ENCODE measurements at regions not wholly inside any gene's neighbourhood (a gene's known extent, or its start where the extent isn't known, plus 50 kb on each side); places are given as distances from the start of the nearest gene placed in this dataset.

GRCh38 chr15:45903283-45903682, 268.5 kb downstream of the SQOR start:
- Histone ChIP-seq H3K27me3 (ENCODE audit: control insufficient read depth, insufficient read depth, low read length) (no peaks in the 10 kb centered on the region), H3K4me1 (ENCODE audit: control insufficient read depth, insufficient read depth, low read length) (no peaks in the 10 kb centered on the region), H3K9ac (ENCODE audit: low read depth, low read length) (no peak overlapping the region), H3K4me3 (ENCODE audit: low read depth, low read length) (no peak overlapping the region), H3K9me3 (ENCODE audit: control insufficient read depth, insufficient read depth, low read length) (peaks cover 2% of the 10 kb centered on the region; the same call in 1 of the 2 replicates), H3K27ac (ENCODE audit: low read depth, low read length) (no peak overlapping the region), H3K36me3 (ENCODE audit: control insufficient read depth, insufficient read depth, low read length) (no peaks in the 10 kb centered on the region)

GRCh38 chr15:45904019-45904418, 269.2 kb downstream of the SQOR start:
- Histone ChIP-seq H3K27me3 (ENCODE audit: control insufficient read depth, insufficient read depth, low read length) (no peaks in the 10 kb centered on the region), H3K4me1 (ENCODE audit: control insufficient read depth, insufficient read depth, low read length) (no peaks in the 10 kb centered on the region), H3K36me3 (ENCODE audit: control insufficient read depth, insufficient read depth, low read length) (no peaks in the 10 kb centered on the region), H3K4me3 (ENCODE audit: low read depth, low read length) (no peak overlapping the region), H3K27ac (ENCODE audit: low read depth, low read length) (no peak overlapping the region), H3K9ac (ENCODE audit: low read depth, low read length) (no peak overlapping the region), H3K9me3 (ENCODE audit: control insufficient read depth, insufficient read depth, low read length) (peaks cover 2% of the 10 kb centered on the region; the same call in 1 of the 2 replicates)

DNA sequence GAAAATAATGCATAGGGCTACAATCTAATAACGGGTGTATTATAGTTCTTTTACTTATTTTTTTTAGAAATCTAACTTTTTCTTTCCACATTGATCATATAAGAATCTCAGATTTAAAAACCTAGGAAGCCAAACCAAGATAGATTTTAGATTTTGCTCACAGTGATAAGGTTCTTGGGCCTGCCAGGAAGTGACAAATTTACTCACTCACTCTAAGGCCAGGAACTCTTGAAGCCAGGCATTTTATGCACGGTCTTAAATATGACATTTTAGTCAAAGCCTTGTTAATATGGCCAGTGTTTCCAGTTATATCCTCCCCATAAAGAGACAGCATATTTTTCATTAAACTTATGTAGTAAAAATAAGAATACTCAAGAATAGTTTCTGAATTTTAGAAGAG, 271.4 kb downstream of the SQOR start:
- Histone ChIP-seq H3K4me3 (ENCODE audit: low read depth, low read length) (no peak overlapping the region), H3K9ac (ENCODE audit: low read depth, low read length) (no peak overlapping the region), H3K27me3 (ENCODE audit: control insufficient read depth, insufficient read depth, low read length) (no peaks in the 10 kb centered on the region), H3K9me3 (ENCODE audit: control insufficient read depth, insufficient read depth, low read length) (peaks cover 2% of the 10 kb centered on the region; the same call in 1 of the 2 replicates), H3K4me1 (ENCODE audit: control insufficient read depth, insufficient read depth, low read length) (no peaks in the 10 kb centered on the region), H3K36me3 (ENCODE audit: control insufficient read depth, insufficient read depth, low read length) (no peaks in the 10 kb centered on the region), H3K27ac (ENCODE audit: low read depth, low read length) (no peak overlapping the region)

DNA sequence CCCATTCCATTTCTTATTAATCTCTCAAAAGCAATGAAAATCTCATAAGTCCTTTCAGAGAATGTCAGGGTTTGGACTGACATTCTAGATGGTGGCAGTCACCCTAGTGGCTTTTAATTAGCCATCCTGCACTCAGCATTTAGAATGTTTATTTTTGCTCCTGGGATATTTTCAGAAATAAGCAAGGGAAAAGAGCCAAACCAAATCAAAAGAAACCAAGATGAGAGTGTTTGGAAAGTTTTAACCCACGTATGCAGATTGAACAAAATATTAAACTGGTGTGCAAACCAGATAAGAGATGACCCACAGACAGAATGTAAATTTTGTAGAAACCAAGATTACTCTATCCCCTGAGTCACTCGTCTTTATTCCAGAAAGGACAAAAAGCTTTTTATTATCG, 275.8 kb downstream of the SQOR start:
- Histone ChIP-seq H3K27ac (ENCODE audit: low read depth, low read length) (no peak overlapping the region), H3K4me1 (ENCODE audit: control insufficient read depth, insufficient read depth, low read length) (no peaks in the 10 kb centered on the region), H3K9me3 (ENCODE audit: control insufficient read depth, insufficient read depth, low read length) (peaks cover 2% of the 10 kb centered on the region; the same call in 1 of the 2 replicates), H3K4me3 (ENCODE audit: low read depth, low read length) (no peak overlapping the region), H3K36me3 (ENCODE audit: control insufficient read depth, insufficient read depth, low read length) (no peaks in the 10 kb centered on the region), H3K9ac (ENCODE audit: low read depth, low read length) (no peak overlapping the region), H3K27me3 (ENCODE audit: control insufficient read depth, insufficient read depth, low read length) (no peaks in the 10 kb centered on the region)

- Histone ChIP-seq H3K9ac (ENCODE audit: low read depth, low read length) (no peak overlapping the region), H3K4me3 (ENCODE audit: low read depth, low read length) (no peak overlapping the region), H3K27ac (ENCODE audit: low read depth, low read length) (no peak overlapping the region), H3K9me3 (ENCODE audit: control insufficient read depth, insufficient read depth, low read length) (no peaks in the 10 kb centered on the region), H3K27me3 (ENCODE audit: control insufficient read depth, insufficient read depth, low read length) (no peaks in the 10 kb centered on the region), H3K36me3 (ENCODE audit: control insufficient read depth, insufficient read depth, low read length) (no peaks in the 10 kb centered on the region), H3K4me1 (ENCODE audit: control insufficient read depth, insufficient read depth, low read length) (no peaks in the 10 kb centered on the region)
Observed at GRCh38 chr15:45913451-45913850, 278.6 kb downstream of the SQOR start.

- Histone ChIP-seq H3K4me1 (ENCODE audit: control insufficient read depth, insufficient read depth, low read length) (no peaks in the 10 kb centered on the region), H3K36me3 (ENCODE audit: control insufficient read depth, insufficient read depth, low read length) (no peaks in the 10 kb centered on the region), H3K27ac (ENCODE audit: low read depth, low read length) (no peak overlapping the region), H3K9me3 (ENCODE audit: control insufficient read depth, insufficient read depth, low read length) (no peaks in the 10 kb centered on the region), H3K27me3 (ENCODE audit: control insufficient read depth, insufficient read depth, low read length) (no peaks in the 10 kb centered on the region), H3K4me3 (ENCODE audit: low read depth, low read length) (no peak overlapping the region), H3K9ac (ENCODE audit: low read depth, low read length) (no peak overlapping the region)
Observed at GRCh38 chr15:45914425-45914824, 279.6 kb downstream of the SQOR start.

- no peaks in the 10 kb centered on the region for H3K4me1 ChIP-seq (ENCODE audit: control insufficient read depth, insufficient read depth, low read length)
Observed at GRCh38 chr15:45918839-45919238, 284.0 kb downstream of the SQOR start.

GRCh38 chr15:45919806-45920205, 285.0 kb downstream of the SQOR start:
- Histone ChIP-seq H3K36me3 (ENCODE audit: control insufficient read depth, insufficient read depth, low read length) (no peaks in the 10 kb centered on the region), H3K9ac (ENCODE audit: low read depth, low read length) (no peak overlapping the region), H3K27ac (ENCODE audit: low read depth, low read length) (no peak overlapping the region), H3K9me3 (ENCODE audit: control insufficient read depth, insufficient read depth, low read length) (no peaks in the 10 kb centered on the region), H3K4me3 (ENCODE audit: low read depth, low read length) (no peak overlapping the region), H3K27me3 (ENCODE audit: control insufficient read depth, insufficient read depth, low read length) (no peaks in the 10 kb centered on the region), H3K4me1 (ENCODE audit: control insufficient read depth, insufficient read depth, low read length) (no peaks in the 10 kb centered on the region)

More at GRCh38 chr15:45918839-45919238, 284.0 kb downstream of the SQOR start:
- Histone ChIP-seq H3K9ac (ENCODE audit: low read depth, low read length) (no peak overlapping the region), H3K4me3 (ENCODE audit: low read depth, low read length) (no peak overlapping the region), H3K27ac (ENCODE audit: low read depth, low read length) (no peak overlapping the region), H3K36me3 (ENCODE audit: control insufficient read depth, insufficient read depth, low read length) (no peaks in the 10 kb centered on the region), H3K27me3 (ENCODE audit: control insufficient read depth, insufficient read depth, low read length) (no peaks in the 10 kb centered on the region), H3K9me3 (ENCODE audit: control insufficient read depth, insufficient read depth, low read length) (no peaks in the 10 kb centered on the region)

GRCh38 chr15:45921376-45921775, 286.5 kb downstream of the SQOR start:
- Histone ChIP-seq H3K9ac (ENCODE audit: low read depth, low read length) (no peak overlapping the region), H3K27me3 (ENCODE audit: control insufficient read depth, insufficient read depth, low read length) (no peaks in the 10 kb centered on the region), H3K36me3 (ENCODE audit: control insufficient read depth, insufficient read depth, low read length) (no peaks in the 10 kb centered on the region), H3K4me1 (ENCODE audit: control insufficient read depth, insufficient read depth, low read length) (no peaks in the 10 kb centered on the region), H3K4me3 (ENCODE audit: low read depth, low read length) (no peak overlapping the region), H3K27ac (ENCODE audit: low read depth, low read length) (no peak overlapping the region), H3K9me3 (ENCODE audit: control insufficient read depth, insufficient read depth, low read length) (no peaks in the 10 kb centered on the region)

- H3K9me3 ChIP-seq (ENCODE audit: control insufficient read depth, insufficient read depth, low read length) = no peaks in the 10 kb centered on the region
- H3K4me1 ChIP-seq (ENCODE audit: control insufficient read depth, insufficient read depth, low read length) = no peaks in the 10 kb centered on the region
- H3K4me3 ChIP-seq (ENCODE audit: low read depth, low read length) = no peak overlapping the region
- H3K36me3 ChIP-seq (ENCODE audit: control insufficient read depth, insufficient read depth, low read length) = no peaks in the 10 kb centered on the region
- H3K27me3 ChIP-seq (ENCODE audit: control insufficient read depth, insufficient read depth, low read length) = no peaks in the 10 kb centered on the region
- H3K9ac ChIP-seq (ENCODE audit: low read depth, low read length) = no peak overlapping the region
- no peak overlapping the region for H3K27ac ChIP-seq (ENCODE audit: low read depth, low read length)
Observed at GRCh38 chr15:45921978-45922377, 287.1 kb downstream of the SQOR start.

DNA sequence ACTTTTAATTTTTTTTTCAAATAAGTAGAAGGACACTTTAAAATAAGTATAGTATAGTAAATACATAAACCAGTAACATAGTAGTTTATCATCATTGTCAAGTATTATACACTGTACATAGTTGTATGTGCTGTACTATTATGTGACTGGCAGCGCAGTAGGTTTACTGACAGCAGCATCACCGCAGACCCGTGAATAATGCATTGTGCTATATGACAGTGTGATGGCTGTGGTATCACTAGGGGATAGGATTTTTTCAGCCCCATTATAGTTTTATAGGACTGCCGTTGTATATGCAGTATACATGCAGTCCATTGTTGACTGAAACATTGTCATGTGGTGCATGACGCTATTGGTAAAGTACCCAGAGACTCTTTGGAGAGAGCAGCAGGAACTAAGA, 306.5 kb downstream of the SQOR start:
- Histone ChIP-seq H3K27me3 (ENCODE audit: control insufficient read depth, insufficient read depth, low read length) (no peaks in the 10 kb centered on the region), H3K4me3 (ENCODE audit: low read depth, low read length) (no peak overlapping the region), H3K9ac (ENCODE audit: low read depth, low read length) (no peak overlapping the region), H3K36me3 (ENCODE audit: control insufficient read depth, insufficient read depth, low read length) (no peaks in the 10 kb centered on the region), H3K9me3 (ENCODE audit: control insufficient read depth, insufficient read depth, low read length) (no peaks in the 10 kb centered on the region), H3K27ac (ENCODE audit: low read depth, low read length) (no peak overlapping the region), H3K4me1 (ENCODE audit: control insufficient read depth, insufficient read depth, low read length) (no peaks in the 10 kb centered on the region)

GRCh38 chr15:45943240-45943639, 308.4 kb downstream of the SQOR start:
- H3K9me3 ChIP-seq (ENCODE audit: control insufficient read depth, insufficient read depth, low read length) = no peaks in the 10 kb centered on the region
- no peak overlapping the region for H3K9ac ChIP-seq (ENCODE audit: low read depth, low read length)
- H3K36me3 ChIP-seq (ENCODE audit: control insufficient read depth, insufficient read depth, low read length) = no peaks in the 10 kb centered on the region
- H3K27me3 ChIP-seq (ENCODE audit: control insufficient read depth, insufficient read depth, low read length) = no peaks in the 10 kb centered on the region
- no peak overlapping the region for H3K27ac ChIP-seq (ENCODE audit: low read depth, low read length)
- no peak overlapping the region for H3K4me3 ChIP-seq (ENCODE audit: low read depth, low read length)
- H3K4me1 ChIP-seq (ENCODE audit: control insufficient read depth, insufficient read depth, low read length) = peaks cover 11% of the 10 kb centered on the region
